ENCODE measurements at regions not wholly inside any gene's neighbourhood (a gene's known extent, or its start where the extent isn't known, plus 50 kb on each side); places are given as distances from the start of the nearest gene placed in this dataset.

DNA sequence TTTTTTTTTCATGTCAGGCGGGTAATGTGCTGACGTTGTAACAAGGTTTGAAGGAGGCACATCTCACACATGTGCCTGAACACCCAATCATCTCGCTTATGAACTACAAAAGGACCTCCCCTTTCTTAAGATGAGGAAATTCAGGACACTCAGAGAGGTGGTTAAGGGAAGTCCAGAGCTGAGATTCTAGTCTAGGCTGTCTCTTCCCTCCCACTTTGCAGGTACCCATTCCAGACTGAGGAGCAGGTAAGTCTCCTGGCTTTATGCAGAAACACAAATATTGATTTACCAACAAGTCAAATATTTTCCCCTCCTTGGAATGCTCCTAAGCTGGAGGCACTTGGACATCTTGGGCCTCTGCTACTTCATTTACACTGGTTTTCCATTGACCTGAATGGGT is 122.9 kb upstream of the CADM1 start:
- TF ChIP-seq, protein P1, sequence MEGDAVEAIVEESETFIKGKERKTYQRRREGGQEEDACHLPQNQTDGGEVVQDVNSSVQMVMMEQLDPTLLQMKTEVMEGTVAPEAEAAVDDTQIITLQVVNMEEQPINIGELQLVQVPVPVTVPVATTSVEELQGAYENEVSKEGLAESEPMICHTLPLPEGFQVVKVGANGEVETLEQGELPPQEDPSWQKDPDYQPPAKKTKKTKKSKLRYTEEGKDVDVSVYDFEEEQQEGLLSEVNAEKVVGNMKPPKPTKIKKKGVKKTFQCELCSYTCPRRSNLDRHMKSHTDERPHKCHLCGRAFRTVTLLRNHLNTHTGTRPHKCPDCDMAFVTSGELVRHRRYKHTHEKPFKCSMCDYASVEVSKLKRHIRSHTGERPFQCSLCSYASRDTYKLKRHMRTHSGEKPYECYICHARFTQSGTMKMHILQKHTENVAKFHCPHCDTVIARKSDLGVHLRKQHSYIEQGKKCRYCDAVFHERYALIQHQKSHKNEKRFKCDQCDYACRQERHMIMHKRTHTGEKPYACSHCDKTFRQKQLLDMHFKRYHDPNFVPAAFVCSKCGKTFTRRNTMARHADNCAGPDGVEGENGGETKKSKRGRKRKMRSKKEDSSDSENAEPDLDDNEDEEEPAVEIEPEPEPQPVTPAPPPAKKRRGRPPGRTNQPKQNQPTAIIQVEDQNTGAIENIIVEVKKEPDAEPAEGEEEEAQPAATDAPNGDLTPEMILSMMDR (IDR thresholded peaks at IDR 0.05), result no peak
- TF ChIP-seq POLR2A (IDR thresholded peaks at IDR 0.05), result no peak
